ACC112 (cell line): ENCODE measurements at regions not wholly inside any gene's neighbourhood (a gene's known extent, or its start where the extent isn't known, plus 50 kb on each side); places are given as distances from the start of the nearest gene placed in this dataset.

ENCODE experiments used
- H2AFZ ChIP-seq: fragments of 200-600 bp; sonication (generic); one replicate; pipeline ENCODE4 v1.6.0; 2017; ENCODE audit warnings: antibody characterized with exemption, low read length; ENCODE audit not compliant: unreplicated experiment
- H3K27ac ChIP-seq: fragments of 200-600 bp; sonication (generic); 2 replicates; pipeline ENCODE4 v1.5.1; 2014; ENCODE audit warnings: low read depth, mild to moderate bottlenecking, antibody characterized with exemption, low read length, moderate library complexity
- H3K27me3 ChIP-seq: fragments of 200-600 bp; sonication (generic); 2 replicates; pipeline ENCODE4 v1.6.1; 2014; ENCODE audit warnings: mild to moderate bottlenecking, antibody characterized with exemption, low read length, moderate library complexity, mixed read lengths; ENCODE audit not compliant: insufficient read depth
- H3K36me3 ChIP-seq: fragments of 200-600 bp; sonication (generic); 2 replicates; pipeline ENCODE4 v1.6.1; 2016; ENCODE audit warnings: mild to moderate bottlenecking, antibody characterized with exemption, low read length, moderate library complexity, mixed read lengths; ENCODE audit not compliant: insufficient read depth
- H3K4me1 ChIP-seq: fragments of 200-600 bp; sonication (generic); one replicate; pipeline ENCODE4 v1.6.1; 2016; ENCODE audit warnings: low read length, mixed read lengths; ENCODE audit not compliant: insufficient read depth, unreplicated experiment, control insufficient read depth
- H3K4me3 ChIP-seq: fragments of 200-600 bp; sonication (generic); 2 replicates; pipeline ENCODE4 v1.5.1; 2014; ENCODE audit warnings: mild to moderate bottlenecking, low read depth, low read length
- H3K79me2 ChIP-seq: fragments of 200-600 bp; sonication (generic); one replicate; pipeline ENCODE4 v1.6.0; 2016; ENCODE audit warnings: low read length; ENCODE audit not compliant: control insufficient read depth, unreplicated experiment, insufficient read depth

GRCh38 chr13:106336668-106337067, 198.8 kb downstream of the EFNB2 start:
- no peaks in the 10 kb centered on the region for H3K79me2 ChIP-seq
- no peak overlapping the region for H3K4me3 ChIP-seq
- no peak overlapping the region for H3K27ac ChIP-seq
- H3K27me3 ChIP-seq, result 0 out of 2 replicates have a peak, but pooled peaks cover 8% of the 10 kb centered on the region
- H3K36me3 ChIP-seq, result no peaks in the 10 kb centered on the region
- no peaks in the 10 kb centered on the region for H3K4me1 ChIP-seq
- H2AFZ ChIP-seq, result no peak overlapping the region

GRCh38 chr13:106332621-106333020, 202.8 kb downstream of the EFNB2 start:
- no peaks in the 10 kb centered on the region for H3K36me3 ChIP-seq
- H3K27me3 ChIP-seq, result peaks cover 14% of the 10 kb centered on the region
- no peak overlapping the region for H3K27ac ChIP-seq
- no peak overlapping the region for H3K4me3 ChIP-seq
- no peaks in the 10 kb centered on the region for H3K4me1 ChIP-seq
- H2AFZ ChIP-seq, result no peak overlapping the region
- no peaks in the 10 kb centered on the region for H3K79me2 ChIP-seq

DNA sequence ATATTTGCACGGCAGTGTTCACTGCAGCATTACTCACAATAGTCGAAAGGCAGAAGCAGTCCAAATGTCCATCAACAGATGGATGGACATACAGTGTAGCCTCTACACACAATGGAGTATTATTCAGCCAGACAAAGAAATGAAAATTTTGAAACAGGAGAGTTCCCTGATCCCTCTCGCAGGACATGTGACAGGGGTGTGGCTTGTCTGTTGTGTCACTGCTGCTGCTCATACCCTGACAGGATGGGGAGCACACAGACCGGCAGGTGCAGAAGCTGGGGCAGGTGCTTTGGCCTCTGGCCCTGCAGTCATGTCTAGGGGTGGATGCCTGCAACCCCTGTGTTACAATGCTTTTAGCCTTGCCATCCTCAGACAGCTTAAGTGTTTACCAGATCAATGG, 204.3 kb downstream of the EFNB2 start:
- Histone ChIP-seq H3K4me1 (no peaks in the 10 kb centered on the region), H3K27ac (no peak overlapping the region)

DNA sequence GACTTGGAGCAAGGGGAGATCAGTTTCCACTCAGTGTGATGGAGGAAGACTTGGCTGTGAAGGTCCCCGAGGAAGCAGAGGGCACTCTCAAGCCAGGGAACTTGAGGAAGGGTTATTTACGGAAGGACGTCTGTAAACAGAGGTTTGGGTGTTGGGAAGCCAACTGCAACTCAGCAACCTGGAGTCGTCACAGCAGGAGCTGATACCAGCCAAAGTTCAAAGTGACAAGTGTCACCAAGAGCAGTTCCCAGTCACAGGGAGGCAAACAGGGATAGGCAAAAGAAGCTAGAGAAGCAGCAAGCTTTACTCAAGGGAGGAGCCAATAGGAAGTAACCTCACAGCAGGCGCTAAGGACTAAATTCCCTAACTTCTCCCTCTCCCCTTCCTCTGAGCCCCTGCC, 205.5 kb downstream of the EFNB2 start:
- no peaks in the 10 kb centered on the region for H3K36me3 ChIP-seq
- H3K27ac ChIP-seq, result no peak overlapping the region
- no peak overlapping the region for H3K4me3 ChIP-seq
- H3K79me2 ChIP-seq, result no peaks in the 10 kb centered on the region
- peaks cover 14% of the 10 kb centered on the region for H3K27me3 ChIP-seq
- H3K4me1 ChIP-seq, result no peaks in the 10 kb centered on the region
- no peak overlapping the region for H2AFZ ChIP-seq

More for the DNA sequence above, 204.3 kb downstream of the EFNB2 start:
- H3K4me3 ChIP-seq, result no peak overlapping the region
- peaks cover 14% of the 10 kb centered on the region for H3K27me3 ChIP-seq
- no peaks in the 10 kb centered on the region for H3K79me2 ChIP-seq
- H3K36me3 ChIP-seq, result no peaks in the 10 kb centered on the region
- H2AFZ ChIP-seq, result no peak overlapping the region

GRCh38 chr13:106326751-106327150, 208.7 kb downstream of the EFNB2 start:
- no peaks in the 10 kb centered on the region for H3K36me3 ChIP-seq
- no peak overlapping the region for H3K27ac ChIP-seq
- peaks cover 6% of the 10 kb centered on the region for H3K27me3 ChIP-seq
- no peak overlapping the region for H3K4me3 ChIP-seq
- no peaks in the 10 kb centered on the region for H3K79me2 ChIP-seq
- no peaks in the 10 kb centered on the region for H3K4me1 ChIP-seq
- no peak overlapping the region for H2AFZ ChIP-seq

- H3K27ac ChIP-seq, result no peak overlapping the region
- no peaks in the 10 kb centered on the region for H3K27me3 ChIP-seq
- no peaks in the 10 kb centered on the region for H3K36me3 ChIP-seq
- H3K4me3 ChIP-seq, result no peak overlapping the region
- no peaks in the 10 kb centered on the region for H3K4me1 ChIP-seq
- no peaks in the 10 kb centered on the region for H3K79me2 ChIP-seq
- no peak overlapping the region for H2AFZ ChIP-seq
Measured at GRCh38 chr13:106324444-106324843, 211.0 kb downstream of the EFNB2 start.

DNA sequence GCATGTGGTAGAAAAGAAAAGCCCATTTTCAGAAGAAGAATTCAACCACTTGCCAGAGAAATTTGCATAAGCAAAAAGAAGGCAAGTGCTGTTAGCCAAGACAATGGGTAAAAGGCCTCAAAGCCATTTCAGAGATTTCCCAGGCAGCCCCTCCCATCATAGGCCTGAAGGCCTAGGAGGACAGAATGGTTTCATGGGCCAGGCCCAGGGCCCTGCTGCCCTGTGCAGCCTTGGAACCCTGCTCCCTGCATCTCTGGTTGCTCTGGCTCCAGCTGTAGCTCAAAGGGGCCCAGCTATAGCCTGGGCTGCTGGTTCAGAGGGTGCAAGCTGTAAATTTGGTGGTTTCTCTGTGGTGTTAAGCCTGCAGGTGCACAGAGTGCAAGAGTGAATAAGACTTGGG, 212.8 kb downstream of the EFNB2 start:
- H3K4me3 ChIP-seq, result no peak overlapping the region

DNA sequence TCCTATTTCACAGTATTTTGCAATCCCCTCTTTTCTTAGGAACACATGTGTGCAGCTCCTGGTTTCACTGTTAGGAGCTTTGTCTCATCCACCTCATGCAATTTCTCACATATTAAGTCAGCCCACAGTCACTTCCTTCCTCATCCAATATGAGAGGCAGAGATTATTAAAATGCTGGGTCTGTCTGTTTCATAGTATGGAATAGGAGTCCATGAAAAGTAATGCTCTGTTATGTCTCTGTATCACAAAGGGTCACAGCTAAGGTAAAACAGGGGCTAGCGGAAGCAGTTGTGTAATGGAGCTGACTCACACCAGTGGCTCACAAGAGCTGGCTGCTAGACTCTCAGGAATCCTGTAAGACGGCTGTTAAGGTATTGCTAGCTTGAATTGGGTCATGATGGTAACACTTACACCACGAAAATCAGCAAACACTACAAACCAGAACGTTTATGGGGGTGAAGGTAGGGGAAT, 216.5 kb downstream of the EFNB2 start:
- H3K27me3 ChIP-seq, result no peaks in the 10 kb centered on the region
- no peaks in the 10 kb centered on the region for H3K36me3 ChIP-seq
- H2AFZ ChIP-seq, result no peak overlapping the region
- H3K4me1 ChIP-seq, result peaks cover 7% of the 10 kb centered on the region
- H3K79me2 ChIP-seq, result no peaks in the 10 kb centered on the region
- no peak overlapping the region for H3K4me3 ChIP-seq
- no peak overlapping the region for H3K27ac ChIP-seq

More for the DNA sequence above, 212.8 kb downstream of the EFNB2 start:
- Histone ChIP-seq H3K36me3 (no peaks in the 10 kb centered on the region), H3K27ac (no peak overlapping the region), H2AFZ (no peak overlapping the region), H3K79me2 (no peaks in the 10 kb centered on the region), H3K4me1 (peaks cover 7% of the 10 kb centered on the region), H3K27me3 (no peaks in the 10 kb centered on the region)

DNA sequence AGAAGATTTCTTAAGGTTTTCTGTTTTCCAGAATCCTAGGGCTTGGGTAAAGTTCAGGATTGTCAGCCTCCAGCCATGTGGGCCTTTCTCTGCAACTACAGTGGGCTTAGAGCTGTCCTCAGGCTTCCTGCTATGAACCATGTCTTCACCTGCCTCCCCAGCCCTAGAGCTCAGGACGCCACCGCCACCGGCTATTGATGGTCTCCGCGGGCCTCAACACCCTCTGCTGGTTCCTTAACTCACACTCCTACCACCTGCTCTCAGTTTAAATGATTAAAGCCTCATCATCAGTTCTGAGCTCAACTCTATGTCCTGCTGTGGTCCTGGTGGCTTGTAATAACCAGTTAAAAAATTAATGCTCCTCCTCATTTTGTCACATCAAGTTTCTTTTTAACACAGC, 221.0 kb downstream of the EFNB2 start:
- H3K27me3 ChIP-seq, result no peaks in the 10 kb centered on the region
- no peaks in the 10 kb centered on the region for H3K79me2 ChIP-seq
- H3K4me1 ChIP-seq, result peaks cover 7% of the 10 kb centered on the region
- no peak overlapping the region for H3K4me3 ChIP-seq
- H3K27ac ChIP-seq, result no peak overlapping the region
- no peak overlapping the region for H2AFZ ChIP-seq
- H3K36me3 ChIP-seq, result no peaks in the 10 kb centered on the region

- no peaks in the 10 kb centered on the region for H3K27me3 ChIP-seq
- H3K79me2 ChIP-seq, result no peaks in the 10 kb centered on the region
- H3K27ac ChIP-seq, result no peak overlapping the region
- H2AFZ ChIP-seq, result no peak overlapping the region
- H3K36me3 ChIP-seq, result no peaks in the 10 kb centered on the region
- no peaks in the 10 kb centered on the region for H3K4me1 ChIP-seq
- H3K4me3 ChIP-seq, result no peak overlapping the region
Measured at GRCh38 chr13:106311004-106311403, 224.5 kb downstream of the EFNB2 start.

GRCh38 chr13:106310291-106310865, 225.1 kb downstream of the EFNB2 start:
- Histone ChIP-seq H3K27me3 (no peaks in the 10 kb centered on the region), H3K27ac (no peak overlapping the region), H3K79me2 (no peaks in the 10 kb centered on the region), H3K4me3 (no peak overlapping the region), H2AFZ (no peak overlapping the region), H3K36me3 (no peaks in the 10 kb centered on the region), H3K4me1 (no peaks in the 10 kb centered on the region)
